HFF-Myc (cell line): ENCODE measurements at regions not wholly inside any gene's neighbourhood (a gene's known extent, or its start where the extent isn't known, plus 50 kb on each side); places are given as distances from the start of the nearest gene placed in this dataset.

Experiments used
- DNase-seq: peaks from one replicate; pipeline ENCODE4 v3.0.0-alpha.2; 2011; ENCODE audit warnings: low read depth; ENCODE audit errors: extremely low read depth
- H3K4me3 ChIP-seq: replicated peaks from 2 replicates; pipeline ENCODE4 v1.5.1; 2011; ENCODE audit warnings: low read depth, mild to moderate bottlenecking, control low read depth, low read length
- TF ChIP-seq, protein P1 (sequence below): IDR thresholded peaks from 2 replicates; pipeline ENCODE4 v1.5.1; 2012; ENCODE audit warnings: mild to moderate bottlenecking, low read depth, low read length, control low read depth; ENCODE audit errors: missing control alignments

DNA sequence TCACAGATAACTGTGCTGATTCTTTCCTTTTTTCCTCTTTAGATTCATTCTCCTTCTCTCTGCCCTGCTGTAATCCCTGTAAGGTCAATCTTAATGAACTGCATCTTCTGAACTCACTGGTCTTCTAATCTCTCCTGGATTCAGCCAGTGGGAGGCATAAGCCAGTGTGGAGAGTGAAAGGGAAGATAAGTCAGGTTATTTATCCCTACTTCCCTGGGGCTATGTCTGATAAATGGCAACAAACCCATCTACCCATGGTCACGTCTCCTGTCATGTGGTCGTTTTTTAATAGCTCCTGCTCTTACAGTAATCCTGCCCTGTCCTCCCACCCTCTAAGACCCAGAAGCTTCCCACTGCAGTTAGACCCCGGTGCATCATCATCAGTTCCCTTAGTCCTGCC, 199.6 kb upstream of the NAALADL2 start:
- H3K4me3 ChIP-seq: no peak overlapping the region
- TF ChIP-seq, protein P1, sequence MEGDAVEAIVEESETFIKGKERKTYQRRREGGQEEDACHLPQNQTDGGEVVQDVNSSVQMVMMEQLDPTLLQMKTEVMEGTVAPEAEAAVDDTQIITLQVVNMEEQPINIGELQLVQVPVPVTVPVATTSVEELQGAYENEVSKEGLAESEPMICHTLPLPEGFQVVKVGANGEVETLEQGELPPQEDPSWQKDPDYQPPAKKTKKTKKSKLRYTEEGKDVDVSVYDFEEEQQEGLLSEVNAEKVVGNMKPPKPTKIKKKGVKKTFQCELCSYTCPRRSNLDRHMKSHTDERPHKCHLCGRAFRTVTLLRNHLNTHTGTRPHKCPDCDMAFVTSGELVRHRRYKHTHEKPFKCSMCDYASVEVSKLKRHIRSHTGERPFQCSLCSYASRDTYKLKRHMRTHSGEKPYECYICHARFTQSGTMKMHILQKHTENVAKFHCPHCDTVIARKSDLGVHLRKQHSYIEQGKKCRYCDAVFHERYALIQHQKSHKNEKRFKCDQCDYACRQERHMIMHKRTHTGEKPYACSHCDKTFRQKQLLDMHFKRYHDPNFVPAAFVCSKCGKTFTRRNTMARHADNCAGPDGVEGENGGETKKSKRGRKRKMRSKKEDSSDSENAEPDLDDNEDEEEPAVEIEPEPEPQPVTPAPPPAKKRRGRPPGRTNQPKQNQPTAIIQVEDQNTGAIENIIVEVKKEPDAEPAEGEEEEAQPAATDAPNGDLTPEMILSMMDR: no peak
- no peak for DNase-seq

- TF ChIP-seq, protein P1: no peak
- DNase-seq: no peak
These were observed 196.5 kb upstream of the NAALADL2 start for GRCh38 chr3:174662653-174663052.

GRCh38 chr3:174667386-174667785, 191.7 kb upstream of the NAALADL2 start:
- DNase-seq: no peak
- TF ChIP-seq, protein P1: no peak
- no peak overlapping the region for H3K4me3 ChIP-seq

More at GRCh38 chr3:174662653-174663052, 196.5 kb upstream of the NAALADL2 start:
- H3K4me3 ChIP-seq: no peak overlapping the region

DNA sequence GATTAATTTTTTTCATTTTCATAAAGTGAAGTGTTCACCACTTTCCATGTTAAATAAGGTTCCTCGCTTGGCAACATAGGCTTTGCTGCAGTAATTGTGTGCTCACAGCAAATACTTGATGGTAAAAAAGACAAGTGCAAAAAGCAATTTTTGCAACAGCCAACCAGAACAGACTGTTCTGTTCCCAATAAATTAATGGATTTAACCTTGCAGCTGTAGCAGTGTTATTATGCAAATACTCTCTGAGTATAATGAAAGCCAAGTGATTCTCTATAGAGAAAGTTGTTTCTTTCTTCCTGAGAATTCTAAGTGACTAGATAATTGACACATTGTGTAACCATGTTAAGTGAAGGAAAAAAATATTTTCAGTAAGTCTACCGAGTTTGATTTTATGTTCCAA, 183.7 kb upstream of the NAALADL2 start:
- TF ChIP-seq, protein P1: no peak
- no peak overlapping the region for H3K4me3 ChIP-seq
- no peak for DNase-seq

DNA sequence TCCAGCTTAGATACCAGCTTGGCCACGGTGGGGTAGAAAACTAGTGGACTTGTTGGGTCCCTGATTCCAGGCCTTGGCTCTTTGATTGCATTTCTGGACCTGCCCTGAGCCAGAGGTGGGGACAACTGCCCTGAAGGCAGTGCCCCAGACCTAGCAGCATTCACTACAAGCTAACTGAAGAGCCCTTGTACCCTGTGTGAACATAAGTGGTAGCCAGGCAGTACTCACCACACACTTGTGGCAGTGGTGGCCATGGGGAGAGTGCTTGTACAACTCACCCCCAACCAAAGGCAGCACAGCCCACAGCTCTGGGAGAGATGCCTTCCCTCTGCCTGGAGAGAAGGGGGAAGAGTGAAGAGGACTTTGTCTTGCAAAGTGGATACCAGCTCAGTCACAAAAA, 177.3 kb upstream of the NAALADL2 start:
- TF ChIP-seq, protein P1: no peak
- DNase-seq: no peak
- H3K4me3 ChIP-seq: no peak overlapping the region

GRCh38 chr3:174685796-174686195, 173.3 kb upstream of the NAALADL2 start:
- no peak for DNase-seq
- H3K4me3 ChIP-seq: no peak overlapping the region
- TF ChIP-seq, protein P1: no peak

DNA sequence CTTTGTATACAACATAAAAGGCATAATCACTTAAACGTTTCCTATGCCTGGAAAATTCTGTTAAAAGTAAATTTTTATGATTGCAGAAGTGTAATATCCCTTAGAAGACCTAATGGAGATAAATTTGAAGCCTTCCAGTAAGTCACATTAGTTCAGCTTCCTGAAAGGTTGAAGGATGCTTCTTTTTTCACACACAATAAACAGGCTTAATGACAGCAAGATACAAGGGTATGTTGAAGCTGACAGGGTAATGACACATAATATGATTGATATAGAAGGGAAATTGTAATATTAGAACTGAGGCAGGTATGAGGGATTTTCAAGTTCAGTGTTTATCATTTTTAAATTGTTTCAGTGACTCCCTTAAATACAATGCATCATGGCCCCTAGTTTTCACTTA, 161.8 kb upstream of the NAALADL2 start:
- TF ChIP-seq, protein P1: no peak
- no peak overlapping the region for H3K4me3 ChIP-seq
- DNase-seq: no peak
